Omental fat pad (tissue), 3 donors: ENCODE measurements at regions not wholly inside any gene's neighbourhood (a gene's known extent, or its start where the extent isn't known, plus 50 kb on each side); places are given as distances from the start of the nearest gene placed in this dataset.

Experiments
- ATAC-seq: fragments of 150-250 bp; one replicate; pipeline ENCODE4 v1.9.1; 2016; ENCODE audit warnings: mild to moderate bottlenecking, moderate library complexity; ENCODE audit not compliant: low FRiP score
- DNase-seq: peaks from one replicate; pipeline ENCODE4 v3.0.0-alpha.2; 2019; ENCODE audit warnings: low spot score
- CTCF ChIP-seq, 3 donors: fragments of 450-650 bp; IDR thresholded peaks; one replicate each; pipeline ENCODE4 v1.5.1; 2016 to 2017; ENCODE audit warnings: antibody characterized with exemption in 3 of 3, mild to moderate bottlenecking in 3 of 3, moderate library complexity in 2 of 3

- DNase-seq, result no peak
- TF ChIP-seq CTCF (IDR thresholded peaks at IDR 0.05), result no peak
- peak; percentile 41 for ATAC-seq
These were observed 186.1 kb downstream of the ZNF365 start for GRCh38 chr10:62560201-62560819.

GRCh38 chr10:62561151-62561550 is 187.0 kb downstream of the ZNF365 start:
- no peak for ATAC-seq
- no peak for DNase-seq
- no peak for TF ChIP-seq CTCF (IDR thresholded peaks at IDR 0.05)

GRCh38 chr10:62562101-62562500 is 187.9 kb downstream of the ZNF365 start:
- ATAC-seq (no peak), DNase-seq (no peak)
- no peak for TF ChIP-seq CTCF (IDR thresholded peaks at IDR 0.05)

GRCh38 chr10:62562795-62563194 is 188.6 kb downstream of the ZNF365 start:
- no peak for TF ChIP-seq CTCF (IDR thresholded peaks at IDR 0.05)
- DNase-seq (no peak), ATAC-seq (no peak)

GRCh38 chr10:62573929-62574328 is 199.8 kb downstream of the ZNF365 start:
- no peak for ATAC-seq

GRCh38 chr10:62577076-62577475 is 202.9 kb downstream of the ZNF365 start:
- no peak for DNase-seq
- TF ChIP-seq CTCF (IDR thresholded peaks at IDR 0.05), result no peak
- no peak for ATAC-seq

More at GRCh38 chr10:62573929-62574328, 199.8 kb downstream of the ZNF365 start:
- no peak for DNase-seq
- TF ChIP-seq CTCF (IDR thresholded peaks at IDR 0.05), result no peak

- no peak for TF ChIP-seq CTCF (IDR thresholded peaks at IDR 0.05)
- DNase-seq (no peak), ATAC-seq (no peak)
These were observed 203.6 kb downstream of the ZNF365 start for GRCh38 chr10:62577666-62578291.
